HG02642 (cell line): ENCODE measurements at regions not wholly inside any gene's neighbourhood (a gene's known extent, or its start where the extent isn't known, plus 50 kb on each side); places are given as distances from the start of the nearest gene placed in this dataset.
A peak's percentile ranks its signal among the peaks of the same experiment; 100 is the strongest.

Source experiments
- ATAC-seq: cut with Tn5 transposase; IDR thresholded peaks from one replicate; pipeline ENCODE4 v1.9.1; 2021; ENCODE audit warnings: mild to moderate bottlenecking; ENCODE audit not compliant: unreplicated experiment, poor library complexity

- ATAC-seq, result no peak
Observed at GRCh38 chr15:98437752-98438151, 210.6 kb upstream of the IGF1R start.

- ATAC-seq, result no peak
Observed at GRCh38 chr15:98438326-98438725, 210.0 kb upstream of the IGF1R start.

GRCh38 chr15:98438907-98439306 lies 209.4 kb upstream of the IGF1R start:
- no peak for ATAC-seq

GRCh38 chr15:98439523-98439942 lies 208.8 kb upstream of the IGF1R start:
- ATAC-seq, result no peak

- ATAC-seq, result peak; percentile 56
Observed at GRCh38 chr15:98440917-98441316, 207.4 kb upstream of the IGF1R start.

- ATAC-seq, result no peak
Observed at GRCh38 chr15:98441599-98441998, 206.7 kb upstream of the IGF1R start.

- peak; percentile 73 for ATAC-seq
Observed at GRCh38 chr15:98442379-98442833, 205.9 kb upstream of the IGF1R start.

- ATAC-seq, result no peak
Observed at GRCh38 chr15:98442901-98443300, 205.4 kb upstream of the IGF1R start.

- ATAC-seq, result no peak
Observed at GRCh38 chr15:98443526-98443925, 204.8 kb upstream of the IGF1R start.

- ATAC-seq, result no peak
Observed at GRCh38 chr15:98444138-98444537, 204.2 kb upstream of the IGF1R start.

GRCh38 chr15:98445315-98445714 lies 203.0 kb upstream of the IGF1R start:
- no peak for ATAC-seq

GRCh38 chr15:98446083-98446482 lies 202.3 kb upstream of the IGF1R start:
- no peak for ATAC-seq

- ATAC-seq, result no peak
Observed at GRCh38 chr15:98447069-98447468, 201.3 kb upstream of the IGF1R start.

GRCh38 chr15:98451236-98451635 lies 197.1 kb upstream of the IGF1R start:
- ATAC-seq, result no peak

GRCh38 chr15:98452238-98452637 lies 196.1 kb upstream of the IGF1R start:
- no peak for ATAC-seq

GRCh38 chr15:98455904-98456303 lies 192.4 kb upstream of the IGF1R start:
- ATAC-seq, result no peak

- ATAC-seq, result no peak
Observed at GRCh38 chr15:98476559-98476958, 171.8 kb upstream of the IGF1R start.

- no peak for ATAC-seq
Observed at GRCh38 chr15:98480844-98481243, 167.5 kb upstream of the IGF1R start.

GRCh38 chr15:98483575-98484130 lies 164.7 kb upstream of the IGF1R start:
- no peak for ATAC-seq

GRCh38 chr15:98484914-98485313 lies 163.4 kb upstream of the IGF1R start:
- no peak for ATAC-seq

GRCh38 chr15:98485451-98485850 lies 162.9 kb upstream of the IGF1R start:
- no peak for ATAC-seq

- ATAC-seq, result no peak
Observed at GRCh38 chr15:98493966-98494511, 154.3 kb upstream of the IGF1R start.
